PC-3 (cell line): ENCODE measurements at regions not wholly inside any gene's neighbourhood (a gene's known extent, or its start where the extent isn't known, plus 50 kb on each side); places are given as distances from the start of the nearest gene placed in this dataset.

ENCODE experiments used
- ATAC-seq: fragments of 200-7000 bp; cut with Tn5 transposase; 2 replicates; pipeline ENCODE4 v1.9.1; 2020; ENCODE audit warnings: mild to moderate bottlenecking, moderate library complexity
- BruUV-seq: library from RNA; stranded (reverse); fragments of 400-500 nt; replicated peaks from 2 replicates; lab custom pipeline; 2021; lab: Mats Ljungman, UMichigan
- CTCF ChIA-PET: fragments of 300-600 bp; sonication (Branson Sonifier 250); formaldehyde crosslinking; loops from one replicate; lab custom pipeline; 2022; ENCODE audit warnings: antibody characterized with exemption; lab: Charles Lee
- POLR2A ChIA-PET: fragments of 300-600 bp; sonication (Branson Sonifier 250); formaldehyde crosslinking; loops from one replicate; lab custom pipeline; 2022; ENCODE audit warnings: antibody characterized with exemption; ENCODE audit not compliant: unreplicated experiment; lab: Charles Lee
- DNase-seq: peaks from one replicate; pipeline ENCODE4 v3.0.0-alpha.2; 2015
- H2AFZ ChIP-seq: fragments of 300-600 bp; sonication (generic); 2 replicates; pipeline ENCODE4 v1.6.0; 2016; ENCODE audit warnings: antibody characterized with exemption, low read length
- H3F3A ChIP-seq: fragments of 300-600 bp; sonication (generic); one replicate; pipeline ENCODE4 v1.6.0; 2017; ENCODE audit warnings: antibody characterized with exemption, low read length, control low read depth, mild to moderate bottlenecking; ENCODE audit not compliant: unreplicated experiment
- H3K27ac ChIP-seq: fragments of 300-600 bp; sonication (generic); 2 replicates; pipeline ENCODE4 v1.5.1; 2016; ENCODE audit warnings: mild to moderate bottlenecking, low read length
- H3K27me3 ChIP-seq: fragments of 300-600 bp; sonication (generic); 2 replicates; pipeline ENCODE4 v1.6.1; 2016; ENCODE audit warnings: low read length, mixed read lengths
- H3K36me3 ChIP-seq: fragments of 300-600 bp; sonication (generic); 2 replicates; pipeline ENCODE4 v1.6.1; 2016; ENCODE audit warnings: low read depth, mixed run types, low read length, mixed read lengths
- H3K4me1 ChIP-seq: fragments of 300-600 bp; sonication (generic); 2 replicates; pipeline ENCODE4 v1.5.1; 2016; ENCODE audit warnings: low read length; ENCODE audit not compliant: insufficient read depth
- H3K4me2 ChIP-seq: fragments of 300-600 bp; sonication (generic); 2 replicates; pipeline ENCODE4 v1.6.0; 2016; ENCODE audit warnings: low read length
- H3K4me3 ChIP-seq: fragments of 300-600 bp; sonication (generic); 2 replicates; pipeline ENCODE4 v1.5.1; 2016; ENCODE audit warnings: mild to moderate bottlenecking, low read length, mixed read lengths
- H3K79me2 ChIP-seq: fragments of 300-600 bp; sonication (generic); 2 replicates; pipeline ENCODE4 v1.6.1; 2017; ENCODE audit warnings: low read length, mixed read lengths
- H3K9ac ChIP-seq: fragments of 300-600 bp; sonication (generic); 2 replicates; pipeline ENCODE4 v1.6.0; 2016; ENCODE audit warnings: mild to moderate bottlenecking, low read length
- H3K9me2 ChIP-seq: fragments of 300-600 bp; sonication (generic); replicated peaks from 2 replicates; pipeline ENCODE4 v1.6.1; 2016; ENCODE audit warnings: mixed run types, low read length, mixed read lengths
- H3K9me3 ChIP-seq: fragments of 300-600 bp; sonication (generic); 2 replicates; pipeline ENCODE4 v1.6.1; 2016; ENCODE audit warnings: low read length, mixed read lengths
- H4K20me1 ChIP-seq: fragments of 300-600 bp; sonication (generic); 2 replicates; pipeline ENCODE4 v1.6.1; 2016; ENCODE audit warnings: low read length, mixed read lengths
- EZH2 ChIP-seq: fragments of 300-600 bp; sonication (generic); IDR thresholded peaks from one replicate; pipeline ENCODE4 v1.6.1; 2017; ENCODE audit warnings: antibody characterized with exemption, mild to moderate bottlenecking, low read length; ENCODE audit not compliant: unreplicated experiment
- EZH2phosphoT487 ChIP-seq: fragments of 300-600 bp; sonication (generic); IDR thresholded peaks from 2 replicates; pipeline ENCODE4 v1.6.1; 2018; ENCODE audit warnings: mild to moderate bottlenecking, antibody characterized with exemption, low read length, borderline replicate concordance
- intact Hi-C: fragments of 100-400 bp; cut with micrococcal nuclease; formaldehyde crosslinking; loops from 2 replicates; pipeline ENCODE4 v1.9.0; 2023
- TF ChIP-seq, protein P1 (sequence below): fragments of 300-600 bp; sonication (generic); conservative IDR thresholded peaks from 2 replicates; pipeline ENCODE4 v1.5.1; 2017; ENCODE audit warnings: antibody characterized with exemption, low read depth, mild to moderate bottlenecking, low read length

DNA sequence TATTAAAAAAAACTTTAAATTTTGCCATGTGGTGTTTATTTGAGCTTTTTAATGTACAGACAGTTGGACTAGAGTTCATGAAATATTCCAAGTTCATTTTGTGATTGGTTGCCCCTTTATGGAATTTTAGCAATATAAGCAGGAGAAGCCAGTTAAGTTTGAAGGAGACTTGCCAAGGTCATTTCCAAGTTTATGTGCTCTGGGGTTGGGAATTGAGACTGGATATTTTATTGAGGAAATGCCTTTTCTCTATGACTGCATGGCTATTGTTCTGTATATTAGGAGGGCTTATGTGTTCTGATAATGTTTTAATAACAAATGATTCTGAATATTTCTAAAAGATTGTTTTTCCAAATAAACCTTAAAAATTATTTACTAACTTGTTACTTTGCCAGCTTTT, 67.0 kb upstream of the TCF4 start:
- POLR2A ChIA-PET = no interaction called here

DNA sequence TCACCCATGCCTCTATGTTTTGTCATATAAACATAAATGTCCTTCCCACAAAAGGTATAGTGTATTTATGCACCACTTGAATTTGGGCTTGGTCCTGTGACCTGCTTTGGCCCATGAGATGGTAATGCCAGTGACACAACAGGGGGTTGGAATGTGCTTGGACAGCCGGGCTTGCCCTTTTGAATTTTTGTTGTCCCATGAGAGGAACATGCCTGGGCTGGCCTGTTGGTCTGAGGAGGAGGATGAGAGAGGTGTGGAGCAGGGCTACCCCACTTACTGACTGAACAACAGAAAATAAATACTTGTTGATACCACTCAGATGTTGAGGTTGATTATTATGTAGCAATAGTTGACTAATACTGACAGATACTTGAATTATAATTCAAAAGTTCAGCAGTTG, 63.2 kb upstream of the TCF4 start:
- no peaks in the 10 kb centered on the region for H3K79me2 ChIP-seq
- intact Hi-C loops = no loop called here
- CTCF ChIA-PET = no interaction called here
- no peak overlapping the region for H3K4me3 ChIP-seq
- no peaks in the 10 kb centered on the region for H3K27me3 ChIP-seq
- H3K27ac ChIP-seq = no peak overlapping the region
- no peaks in the 10 kb centered on the region for H3F3A ChIP-seq
- no peaks in the 10 kb centered on the region for H3K9me3 ChIP-seq
- H3K4me1 ChIP-seq = no peaks in the 10 kb centered on the region
- no peaks in the 10 kb centered on the region for H4K20me1 ChIP-seq
- H3K9ac ChIP-seq = no peak overlapping the region
- ATAC-seq = no peak
- no TSS peak for BruUV-seq
- no peak overlapping the region for H3K4me2 ChIP-seq
- no peak overlapping the region for H2AFZ ChIP-seq
- DNase-seq = no peak
- no peaks in the 10 kb centered on the region; the same call in 1 of the 2 replicates for H3K9me2 ChIP-seq
- no peaks in the 10 kb centered on the region for H3K36me3 ChIP-seq
- POLR2A ChIA-PET = no interaction called here
- TF ChIP-seq, protein P1, sequence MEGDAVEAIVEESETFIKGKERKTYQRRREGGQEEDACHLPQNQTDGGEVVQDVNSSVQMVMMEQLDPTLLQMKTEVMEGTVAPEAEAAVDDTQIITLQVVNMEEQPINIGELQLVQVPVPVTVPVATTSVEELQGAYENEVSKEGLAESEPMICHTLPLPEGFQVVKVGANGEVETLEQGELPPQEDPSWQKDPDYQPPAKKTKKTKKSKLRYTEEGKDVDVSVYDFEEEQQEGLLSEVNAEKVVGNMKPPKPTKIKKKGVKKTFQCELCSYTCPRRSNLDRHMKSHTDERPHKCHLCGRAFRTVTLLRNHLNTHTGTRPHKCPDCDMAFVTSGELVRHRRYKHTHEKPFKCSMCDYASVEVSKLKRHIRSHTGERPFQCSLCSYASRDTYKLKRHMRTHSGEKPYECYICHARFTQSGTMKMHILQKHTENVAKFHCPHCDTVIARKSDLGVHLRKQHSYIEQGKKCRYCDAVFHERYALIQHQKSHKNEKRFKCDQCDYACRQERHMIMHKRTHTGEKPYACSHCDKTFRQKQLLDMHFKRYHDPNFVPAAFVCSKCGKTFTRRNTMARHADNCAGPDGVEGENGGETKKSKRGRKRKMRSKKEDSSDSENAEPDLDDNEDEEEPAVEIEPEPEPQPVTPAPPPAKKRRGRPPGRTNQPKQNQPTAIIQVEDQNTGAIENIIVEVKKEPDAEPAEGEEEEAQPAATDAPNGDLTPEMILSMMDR = no peak
- no peak for TF ChIP-seq EZH2phosphoT487
- TF ChIP-seq EZH2 = no peak

More for the DNA sequence above, 67.0 kb upstream of the TCF4 start:
- no TSS peak for BruUV-seq
- no peak overlapping the region for H2AFZ ChIP-seq
- H3K27me3 ChIP-seq = no peaks in the 10 kb centered on the region
- no peak overlapping the region for H3K4me2 ChIP-seq
- CTCF ChIA-PET = no interaction called here
- H3F3A ChIP-seq = no peaks in the 10 kb centered on the region
- H3K36me3 ChIP-seq = no peaks in the 10 kb centered on the region
- TF ChIP-seq, protein P1 = no peak
- no peak for TF ChIP-seq EZH2phosphoT487
- TF ChIP-seq EZH2 = no peak
- intact Hi-C loops = no loop called here
- H4K20me1 ChIP-seq = no peaks in the 10 kb centered on the region
- H3K4me3 ChIP-seq = no peak overlapping the region
- no peaks in the 10 kb centered on the region for H3K79me2 ChIP-seq
- DNase-seq (no peak), ATAC-seq (no peak)
- no peaks in the 10 kb centered on the region for H3K9me3 ChIP-seq
- H3K4me1 ChIP-seq = no peaks in the 10 kb centered on the region
- no peak overlapping the region for H3K27ac ChIP-seq
- no peaks in the 10 kb centered on the region; the same call in 1 of the 2 replicates for H3K9me2 ChIP-seq
- H3K9ac ChIP-seq = no peak overlapping the region

DNA sequence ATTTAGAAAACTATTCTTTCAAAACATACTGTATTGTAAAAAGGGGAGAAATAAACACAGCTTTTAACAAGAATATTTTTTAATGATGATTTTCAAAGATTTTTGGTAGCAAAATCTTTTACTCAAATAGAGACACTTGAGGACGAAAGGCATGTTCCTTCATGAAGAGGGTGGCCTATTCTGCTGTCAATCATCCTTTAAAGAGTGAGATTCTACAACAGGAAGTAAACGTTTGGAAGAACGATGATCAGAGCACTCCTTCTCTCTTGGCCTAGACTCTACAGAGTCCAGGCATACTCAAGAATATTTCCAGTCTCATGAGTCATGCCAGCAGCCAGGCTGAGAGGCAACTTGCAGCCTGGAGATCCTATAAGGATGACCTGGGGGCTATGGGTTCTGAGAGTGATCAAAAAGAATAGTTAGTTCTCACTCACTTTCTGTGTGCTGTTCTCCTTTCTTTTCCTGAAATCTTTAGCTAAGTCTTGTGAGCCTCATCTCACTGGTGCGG, 62.4 kb upstream of the TCF4 start:
- H3K27ac ChIP-seq = no peak overlapping the region
- TF ChIP-seq, protein P1 = no peak
- TF ChIP-seq EZH2phosphoT487 = no peak
- TF ChIP-seq EZH2 = no peak
- no peak for DNase-seq
- intact Hi-C loops = no loop called here
- BruUV-seq = no TSS peak
- H3K36me3 ChIP-seq = no peaks in the 10 kb centered on the region
- no peaks in the 10 kb centered on the region for H3F3A ChIP-seq
- no peaks in the 10 kb centered on the region for H3K4me1 ChIP-seq
- no peaks in the 10 kb centered on the region for H3K9me3 ChIP-seq
- H3K79me2 ChIP-seq = no peaks in the 10 kb centered on the region
- no peaks in the 10 kb centered on the region for H3K9me2 ChIP-seq
- H4K20me1 ChIP-seq = no peaks in the 10 kb centered on the region
- no peak overlapping the region for H3K4me2 ChIP-seq
- ATAC-seq = no peak
- H2AFZ ChIP-seq = no peak overlapping the region
- no peak overlapping the region for H3K9ac ChIP-seq
- ChIA-PET POLR2A (no interaction called here), CTCF (no interaction called here)
- H3K27me3 ChIP-seq = no peaks in the 10 kb centered on the region
- H3K4me3 ChIP-seq = no peak overlapping the region
